ENCODE measurements at regions not wholly inside any gene's neighbourhood (a gene's known extent, or its start where the extent isn't known, plus 50 kb on each side); places are given as distances from the start of the nearest gene placed in this dataset.

- ATAC-seq (no peak), DNase-seq (no peak)
- intact Hi-C loops (cut with DNase I, micrococcal nuclease), result no loop called here
Measured at GRCh38 chr1:87165177-87165576, 163.5 kb upstream of the LMO4 start.

- intact Hi-C loops (cut with DNase I, micrococcal nuclease), result no loop called here
- DNase-seq, result no peak
- no peak for ATAC-seq
Measured at GRCh38 chr1:87167157-87167789, 161.4 kb upstream of the LMO4 start.

GRCh38 chr1:87167848-87168525 is 160.7 kb upstream of the LMO4 start:
- ATAC-seq (no peak), DNase-seq (no peak)
- intact Hi-C loops (cut with DNase I, micrococcal nuclease), result no loop called here

- DNase-seq (no peak), ATAC-seq (no peak)
- intact Hi-C loops (cut with DNase I, micrococcal nuclease), result no loop called here
Measured at GRCh38 chr1:87169263-87169910, 159.3 kb upstream of the LMO4 start.

GRCh38 chr1:87170157-87170556 is 158.5 kb upstream of the LMO4 start:
- intact Hi-C loops (cut with DNase I, micrococcal nuclease), result no loop called here
- no peak for DNase-seq
- no peak for ATAC-seq

- intact Hi-C loops (cut with DNase I, micrococcal nuclease), result no loop called here
- no peak for ATAC-seq
- DNase-seq, result no peak
Measured at GRCh38 chr1:87170931-87171598, 157.6 kb upstream of the LMO4 start.

- DNase-seq (no peak), ATAC-seq (no peak)
- intact Hi-C loops (cut with DNase I, micrococcal nuclease), result no loop called here
Measured at GRCh38 chr1:87173231-87173630, 155.4 kb upstream of the LMO4 start.

GRCh38 chr1:87174724-87175245 is 153.9 kb upstream of the LMO4 start:
- intact Hi-C loops (cut with DNase I, micrococcal nuclease), result no loop called here
- no peak for ATAC-seq
- DNase-seq, result no peak

- ATAC-seq, result no peak
- DNase-seq, result no peak
- intact Hi-C loops (cut with DNase I, micrococcal nuclease), result no loop called here
Measured at GRCh38 chr1:87176087-87176486, 152.6 kb upstream of the LMO4 start.

GRCh38 chr1:87176514-87176913 is 152.2 kb upstream of the LMO4 start:
- DNase-seq (no peak), ATAC-seq (no peak)
- intact Hi-C loops (cut with DNase I, micrococcal nuclease), result no loop called here

GRCh38 chr1:87178441-87178840 is 150.2 kb upstream of the LMO4 start:
- intact Hi-C loops (cut with DNase I, micrococcal nuclease), result no loop called here
- ATAC-seq (no peak), DNase-seq (no peak)

GRCh38 chr1:87179076-87179810 is 149.4 kb upstream of the LMO4 start:
- ATAC-seq (no peak), DNase-seq (no peak)
- intact Hi-C loops (cut with DNase I, micrococcal nuclease), result no loop called here

GRCh38 chr1:87179851-87180519 is 148.7 kb upstream of the LMO4 start:
- intact Hi-C loops (cut with DNase I, micrococcal nuclease), result no loop called here
- DNase-seq (no peak), ATAC-seq (no peak)

GRCh38 chr1:87180682-87181081 is 148.0 kb upstream of the LMO4 start:
- intact Hi-C loops (cut with DNase I, micrococcal nuclease), result no loop called here
- ATAC-seq (no peak), DNase-seq (no peak)

- no peak for ATAC-seq
- DNase-seq, result no peak
- intact Hi-C loops (cut with DNase I, micrococcal nuclease), result no loop called here
Measured at GRCh38 chr1:87182611-87183010, 146.1 kb upstream of the LMO4 start.

GRCh38 chr1:87185077-87185476 is 143.6 kb upstream of the LMO4 start:
- ATAC-seq (no peak), DNase-seq (no peak)
- intact Hi-C loops (cut with DNase I, micrococcal nuclease), result no loop called here

GRCh38 chr1:87186346-87186745 is 142.3 kb upstream of the LMO4 start:
- intact Hi-C loops (cut with DNase I, micrococcal nuclease), result no loop called here
- ATAC-seq (no peak), DNase-seq (no peak)

GRCh38 chr1:87188640-87189039 is 140.0 kb upstream of the LMO4 start:
- DNase-seq (no peak), ATAC-seq (no peak)
- intact Hi-C loops (cut with DNase I, micrococcal nuclease), result no loop called here

GRCh38 chr1:87190402-87190801 is 138.3 kb upstream of the LMO4 start:
- intact Hi-C loops (cut with DNase I, micrococcal nuclease), result no loop called here
- DNase-seq (no peak), ATAC-seq (no peak)
